NB4 (cell line): ENCODE measurements at regions not wholly inside any gene's neighbourhood (a gene's known extent, or its start where the extent isn't known, plus 50 kb on each side); places are given as distances from the start of the nearest gene placed in this dataset.

Source experiments
- POLR2A ChIP-seq: IDR thresholded peaks from 2 replicates; pipeline ENCODE4 v1.6.1; 2011; ENCODE audit warnings: mild to moderate bottlenecking; ENCODE audit not compliant: insufficient read length; ENCODE audit errors: extremely low read depth
- TF ChIP-seq, protein P1 (sequence below): IDR thresholded peaks from one replicate; pipeline ENCODE4 v1.5.1; 2012; ENCODE audit warnings: low read depth, low read length

DNA sequence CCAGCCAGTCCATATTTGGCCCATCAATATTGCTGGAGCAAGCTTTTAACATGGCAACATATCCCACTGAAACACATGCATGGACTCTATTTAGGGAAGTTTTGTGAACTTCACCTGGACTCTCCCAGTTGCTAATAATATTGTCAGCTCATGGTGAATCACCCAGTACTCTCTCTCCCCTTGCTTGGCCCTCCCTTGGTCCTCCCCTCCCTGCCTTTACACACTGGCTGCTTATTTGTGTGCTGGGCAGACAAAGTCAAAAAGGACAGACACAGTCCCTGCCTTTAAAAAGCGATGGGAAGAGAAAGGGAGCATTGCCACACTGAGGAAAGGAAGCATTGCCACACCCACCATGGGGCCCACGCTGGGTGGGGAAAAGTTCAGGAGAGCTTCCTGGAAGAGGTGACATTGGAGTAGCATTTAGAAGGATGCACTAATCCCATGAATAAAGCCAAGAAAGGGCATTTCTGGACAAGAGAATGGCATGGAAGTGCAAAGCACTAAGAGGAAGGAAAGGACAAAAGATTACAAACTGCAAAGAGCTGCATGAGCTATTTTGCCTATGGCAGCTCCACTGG lies 143.4 kb upstream of the EXOC2 start:
- TF ChIP-seq, protein P1, sequence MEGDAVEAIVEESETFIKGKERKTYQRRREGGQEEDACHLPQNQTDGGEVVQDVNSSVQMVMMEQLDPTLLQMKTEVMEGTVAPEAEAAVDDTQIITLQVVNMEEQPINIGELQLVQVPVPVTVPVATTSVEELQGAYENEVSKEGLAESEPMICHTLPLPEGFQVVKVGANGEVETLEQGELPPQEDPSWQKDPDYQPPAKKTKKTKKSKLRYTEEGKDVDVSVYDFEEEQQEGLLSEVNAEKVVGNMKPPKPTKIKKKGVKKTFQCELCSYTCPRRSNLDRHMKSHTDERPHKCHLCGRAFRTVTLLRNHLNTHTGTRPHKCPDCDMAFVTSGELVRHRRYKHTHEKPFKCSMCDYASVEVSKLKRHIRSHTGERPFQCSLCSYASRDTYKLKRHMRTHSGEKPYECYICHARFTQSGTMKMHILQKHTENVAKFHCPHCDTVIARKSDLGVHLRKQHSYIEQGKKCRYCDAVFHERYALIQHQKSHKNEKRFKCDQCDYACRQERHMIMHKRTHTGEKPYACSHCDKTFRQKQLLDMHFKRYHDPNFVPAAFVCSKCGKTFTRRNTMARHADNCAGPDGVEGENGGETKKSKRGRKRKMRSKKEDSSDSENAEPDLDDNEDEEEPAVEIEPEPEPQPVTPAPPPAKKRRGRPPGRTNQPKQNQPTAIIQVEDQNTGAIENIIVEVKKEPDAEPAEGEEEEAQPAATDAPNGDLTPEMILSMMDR = no peak
- TF ChIP-seq POLR2A = no peak
